ENCODE measurements at regions not wholly inside any gene's neighbourhood (a gene's known extent, or its start where the extent isn't known, plus 50 kb on each side); places are given as distances from the start of the nearest gene placed in this dataset. TPM values are rescaled to one million over a fixed set of nuclear protein-coding genes. Genes with fewer than 3 reads are reported as not detected.

GRCh38 chr3:96719921-96720320, 94.5 kb upstream of the EPHA6 start:
- no peak for DNase-seq

GRCh38 chr3:96731031-96731430, 83.4 kb upstream of the EPHA6 start:
- DNase-seq, result no peak

GRCh38 chr3:96734273-96735009, 80.0 kb upstream of the EPHA6 start:
- DNase-seq, result no peak

GRCh38 chr3:96748139-96748538, 66.3 kb upstream of the EPHA6 start:
- DNase-seq, result no peak

- DNase-seq, result no peak
These were observed 64.2 kb upstream of the EPHA6 start for GRCh38 chr3:96750094-96750767.

- DNase-seq, result no peak
These were observed 61.3 kb upstream of the EPHA6 start for GRCh38 chr3:96753124-96753523.

GRCh38 chr3:96754128-96754527, 60.3 kb upstream of the EPHA6 start:
- no peak for DNase-seq

- DNase-seq, result no peak
These were observed 58.9 kb upstream of the EPHA6 start for GRCh38 chr3:96755519-96755918.

GRCh38 chr3:96756516-96756915, 57.9 kb upstream of the EPHA6 start:
- no peak for DNase-seq

- no peak for DNase-seq
These were observed 53.4 kb upstream of the EPHA6 start for GRCh38 chr3:96760956-96761355.

Small RNAs in the stretch of these regions (small RNA-seq; reads per million reads assigned to genes)
- not detected for gene MIR8060 (ENCODE audit: low replicate concordance)
- not detected for gene RNU6-1094P (ENCODE audit: low replicate concordance)

Data from skin of body (tissue), 2 donors.